Breast epithelium (tissue), 3 donors: ENCODE measurements at regions not wholly inside any gene's neighbourhood (a gene's known extent, or its start where the extent isn't known, plus 50 kb on each side); places are given as distances from the start of the nearest gene placed in this dataset.

Experiments
- POLR2A ChIP-seq: fragments of 450-650 bp; IDR thresholded peaks from one replicate; pipeline ENCODE4 v1.6.1; 2016; ENCODE audit warnings: antibody characterized with exemption, mild to moderate bottlenecking, moderate library complexity
- POLR2AphosphoS5 ChIP-seq, 3 donors: sonication (generic); formaldehyde crosslinking; IDR thresholded peaks; one replicate each; pipeline ENCODE4 v1.6.1; 2017; ENCODE audit warnings: antibody characterized with exemption in 3 of 3
- TF ChIP-seq, protein P1 (sequence below), 3 donors: fragments of 450-650 bp; IDR thresholded peaks; one replicate each; pipeline ENCODE4 v1.5.1; 2016 to 2017; ENCODE audit warnings: antibody characterized with exemption in 3 of 3, mild to moderate bottlenecking in 3 of 3, moderate library complexity in 3 of 3

DNA sequence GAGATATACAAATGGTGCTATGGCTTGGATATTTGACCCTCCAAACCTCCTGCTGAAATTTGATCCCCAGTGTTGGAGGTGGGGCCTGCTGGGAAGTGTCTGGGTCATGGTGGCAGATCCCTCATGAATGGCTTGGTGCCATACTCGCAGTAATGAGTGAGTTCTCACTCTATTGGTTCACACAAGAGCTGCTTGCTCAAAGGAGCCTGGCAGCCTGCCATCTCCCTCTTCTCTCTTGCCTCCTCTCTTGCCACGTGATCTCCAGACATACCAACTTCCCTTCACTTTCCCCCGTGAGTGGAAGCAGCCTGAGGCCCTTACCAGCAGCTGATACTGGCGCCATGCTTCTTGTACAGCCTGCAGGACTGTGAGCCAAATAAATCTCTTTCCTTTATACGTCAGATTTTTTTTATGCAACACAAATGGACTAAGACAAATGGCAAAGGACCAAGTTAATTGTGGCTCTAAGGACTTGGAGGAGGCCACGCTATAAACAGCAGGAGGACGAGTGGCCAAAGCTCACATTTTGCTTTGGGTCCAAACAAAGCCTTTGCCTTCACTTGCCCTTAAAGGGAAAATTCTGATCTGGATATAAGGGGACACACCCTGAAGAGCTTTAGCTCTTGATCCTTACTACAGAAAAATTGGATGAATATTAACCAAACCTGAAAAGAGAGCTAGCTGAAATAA is 214.7 kb downstream of the SS18 start:
- TF ChIP-seq POLR2A = no peak
- TF ChIP-seq, protein P1, sequence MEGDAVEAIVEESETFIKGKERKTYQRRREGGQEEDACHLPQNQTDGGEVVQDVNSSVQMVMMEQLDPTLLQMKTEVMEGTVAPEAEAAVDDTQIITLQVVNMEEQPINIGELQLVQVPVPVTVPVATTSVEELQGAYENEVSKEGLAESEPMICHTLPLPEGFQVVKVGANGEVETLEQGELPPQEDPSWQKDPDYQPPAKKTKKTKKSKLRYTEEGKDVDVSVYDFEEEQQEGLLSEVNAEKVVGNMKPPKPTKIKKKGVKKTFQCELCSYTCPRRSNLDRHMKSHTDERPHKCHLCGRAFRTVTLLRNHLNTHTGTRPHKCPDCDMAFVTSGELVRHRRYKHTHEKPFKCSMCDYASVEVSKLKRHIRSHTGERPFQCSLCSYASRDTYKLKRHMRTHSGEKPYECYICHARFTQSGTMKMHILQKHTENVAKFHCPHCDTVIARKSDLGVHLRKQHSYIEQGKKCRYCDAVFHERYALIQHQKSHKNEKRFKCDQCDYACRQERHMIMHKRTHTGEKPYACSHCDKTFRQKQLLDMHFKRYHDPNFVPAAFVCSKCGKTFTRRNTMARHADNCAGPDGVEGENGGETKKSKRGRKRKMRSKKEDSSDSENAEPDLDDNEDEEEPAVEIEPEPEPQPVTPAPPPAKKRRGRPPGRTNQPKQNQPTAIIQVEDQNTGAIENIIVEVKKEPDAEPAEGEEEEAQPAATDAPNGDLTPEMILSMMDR (IDR thresholded peaks at IDR 0.05) = no peak
- no peak for TF ChIP-seq POLR2AphosphoS5 (IDR thresholded peaks at IDR 0.05)
